HepG2 (cell line): ENCODE measurements at regions not wholly inside any gene's neighbourhood (a gene's known extent, or its start where the extent isn't known, plus 50 kb on each side); places are given as distances from the start of the nearest gene placed in this dataset.

Experiments
- ADNP ChIP-seq: sonication (generic); formaldehyde crosslinking; IDR thresholded peaks from 2 replicates; pipeline ENCODE4 v1.4.0; 2020; ENCODE audit warnings: missing genetic modification reagents
- AKAP8 ChIP-seq: sonication (generic); formaldehyde crosslinking; IDR thresholded peaks from 2 replicates; pipeline ENCODE4 v1.5.1; 2020; ENCODE audit warnings: mild to moderate bottlenecking, missing genetic modification reagents
- ARID2 ChIP-seq: sonication (generic); formaldehyde crosslinking; IDR thresholded peaks from 2 replicates; pipeline ENCODE4 v1.8.1; 2022; ENCODE audit warnings: mild to moderate bottlenecking, missing genetic modification reagents, borderline replicate concordance
- ATF1 ChIP-seq: IDR thresholded peaks from 2 replicates; pipeline ENCODE4 v1.6.1; 2016; ENCODE audit warnings: mild to moderate bottlenecking, control low read depth
- BHLHE40 ChIP-seq: IDR thresholded peaks from 2 replicates; pipeline ENCODE4 v1.6.1; 2011; ENCODE audit warnings: low read length, improper control_type of control experiment
- FOSL2 ChIP-seq: sonication (generic); formaldehyde crosslinking; IDR thresholded peaks from 2 replicates; pipeline ENCODE4 v1.4.0; 2020; ENCODE audit warnings: missing genetic modification reagents
- PPARG ChIP-seq: conservative IDR thresholded peaks from 2 replicates; pipeline ENCODE4 v1.6.1; 2016; ENCODE audit warnings: missing biosample characterization, missing genetic modification reagents
- SNAI1 ChIP-seq: sonication (generic); formaldehyde crosslinking; IDR thresholded peaks from 2 replicates; pipeline ENCODE4 v1.5.0; 2020; ENCODE audit warnings: mild to moderate bottlenecking, missing genetic modification reagents, borderline replicate concordance
- SPEN ChIP-seq: sonication (generic); formaldehyde crosslinking; IDR thresholded peaks from 2 replicates; pipeline ENCODE4 v1.5.1; 2020; ENCODE audit warnings: low read depth, mild to moderate bottlenecking, missing genetic modification reagents
- TOPORS ChIP-seq: sonication (generic); formaldehyde crosslinking; IDR thresholded peaks from 2 replicates; pipeline ENCODE4 v1.8.0; 2023; ENCODE audit warnings: mild to moderate bottlenecking, missing genetic modification reagents
- ZNF558 ChIP-seq: sonication (generic); formaldehyde crosslinking; IDR thresholded peaks from 2 replicates; pipeline ENCODE4 v1.9.0; 2022; ENCODE audit warnings: mild to moderate bottlenecking, missing genetic modification reagents, borderline replicate concordance
- ZNF577 ChIP-seq: sonication (generic); formaldehyde crosslinking; IDR thresholded peaks from 2 replicates; pipeline ENCODE4 v1.4.0; 2020; ENCODE audit warnings: mild to moderate bottlenecking, low read depth, missing genetic modification reagents, borderline replicate concordance
- ZNF607 ChIP-seq: sonication (generic); formaldehyde crosslinking; IDR thresholded peaks from 2 replicates; pipeline ENCODE4 v1.5.1; 2020; ENCODE audit warnings: missing genetic modification reagents, mild to moderate bottlenecking, borderline replicate concordance
- ZNF761 ChIP-seq: sonication (generic); formaldehyde crosslinking; conservative IDR thresholded peaks from 2 replicates; pipeline ENCODE4 v1.4.0; 2020; ENCODE audit warnings: mild to moderate bottlenecking, missing genetic modification reagents
- ZNF776 ChIP-seq: sonication (generic); formaldehyde crosslinking; IDR thresholded peaks from 2 replicates; pipeline ENCODE4 v1.4.0; 2020; ENCODE audit warnings: mild to moderate bottlenecking, missing genetic modification reagents
- ZZZ3 ChIP-seq: sonication (generic); formaldehyde crosslinking; IDR thresholded peaks from 2 replicates; pipeline ENCODE4 v1.4.0; 2020; ENCODE audit warnings: missing genetic modification reagents, mild to moderate bottlenecking, borderline replicate concordance
- TF ChIP-seq, protein P1 (sequence below): sonication (generic); formaldehyde crosslinking; conservative IDR thresholded peaks from 2 replicates; pipeline ENCODE4 v1.4.0; 2020; ENCODE audit warnings: missing genetic modification reagents
- TF ChIP-seq, protein P2 (sequence below): sonication (generic); formaldehyde crosslinking; IDR thresholded peaks from 2 replicates; pipeline ENCODE4 v1.5.0; 2020; ENCODE audit warnings: mild to moderate bottlenecking, missing genetic modification reagents
- TF ChIP-seq, protein P3 (sequence below): sonication (generic); formaldehyde crosslinking; IDR thresholded peaks from 2 replicates; pipeline ENCODE4 v1.5.0; 2020; ENCODE audit warnings: mild to moderate bottlenecking, missing genetic modification reagents, moderate library complexity
- TF ChIP-seq, protein P4 (sequence below): sonication (generic); formaldehyde crosslinking; IDR thresholded peaks from 2 replicates; pipeline ENCODE4 v1.5.0; 2020; ENCODE audit warnings: missing genetic modification reagents
- TF ChIP-seq, protein P5 (sequence below): sonication (generic); formaldehyde crosslinking; IDR thresholded peaks from 2 replicates; pipeline ENCODE4 v1.4.0; 2020; ENCODE audit warnings: mild to moderate bottlenecking, missing genetic modification reagents

DNA sequence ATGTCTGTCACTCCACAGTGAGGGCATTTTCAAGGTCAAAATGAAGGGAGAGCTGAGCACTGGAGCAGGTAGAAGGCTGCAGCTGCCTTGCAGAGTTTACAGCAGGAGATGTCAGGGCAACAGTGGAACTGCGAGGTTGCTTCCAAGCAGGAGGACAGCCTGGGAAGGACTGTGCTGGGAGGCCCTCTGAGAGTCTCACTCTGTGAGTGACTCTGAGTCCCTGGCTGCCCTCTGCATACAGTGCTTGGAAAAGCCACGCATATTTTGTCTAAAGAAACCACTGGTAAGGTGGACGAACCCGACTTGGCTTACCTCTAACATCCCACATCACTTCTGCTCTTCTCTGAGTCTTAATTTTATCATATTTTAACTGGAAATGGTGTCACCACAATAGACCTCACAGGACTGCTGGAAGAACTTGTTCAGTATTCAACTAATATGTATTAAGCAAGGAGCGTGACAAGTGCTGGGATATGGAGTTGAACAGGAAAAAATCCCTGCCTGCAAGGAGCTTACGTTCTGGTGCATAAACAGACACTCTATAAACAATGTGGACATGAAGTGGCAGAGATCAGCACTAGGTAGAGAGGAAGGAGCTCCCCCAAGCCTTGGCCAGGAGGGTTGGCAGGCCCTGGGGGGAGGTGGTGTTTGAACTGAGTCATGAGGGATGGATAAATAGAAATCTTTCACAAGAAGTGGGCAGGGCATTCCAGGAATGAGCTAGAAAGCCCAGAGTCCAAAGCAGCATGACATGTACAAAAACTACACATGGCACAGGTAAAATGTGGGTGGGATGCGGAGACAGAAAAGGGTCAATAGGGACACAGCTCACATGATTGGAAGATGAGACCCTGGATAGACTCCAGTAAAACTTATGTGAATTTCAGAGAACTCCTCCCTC, 64.0 kb upstream of the FOXE1 start (continued):
- TF ChIP-seq, protein P1, sequence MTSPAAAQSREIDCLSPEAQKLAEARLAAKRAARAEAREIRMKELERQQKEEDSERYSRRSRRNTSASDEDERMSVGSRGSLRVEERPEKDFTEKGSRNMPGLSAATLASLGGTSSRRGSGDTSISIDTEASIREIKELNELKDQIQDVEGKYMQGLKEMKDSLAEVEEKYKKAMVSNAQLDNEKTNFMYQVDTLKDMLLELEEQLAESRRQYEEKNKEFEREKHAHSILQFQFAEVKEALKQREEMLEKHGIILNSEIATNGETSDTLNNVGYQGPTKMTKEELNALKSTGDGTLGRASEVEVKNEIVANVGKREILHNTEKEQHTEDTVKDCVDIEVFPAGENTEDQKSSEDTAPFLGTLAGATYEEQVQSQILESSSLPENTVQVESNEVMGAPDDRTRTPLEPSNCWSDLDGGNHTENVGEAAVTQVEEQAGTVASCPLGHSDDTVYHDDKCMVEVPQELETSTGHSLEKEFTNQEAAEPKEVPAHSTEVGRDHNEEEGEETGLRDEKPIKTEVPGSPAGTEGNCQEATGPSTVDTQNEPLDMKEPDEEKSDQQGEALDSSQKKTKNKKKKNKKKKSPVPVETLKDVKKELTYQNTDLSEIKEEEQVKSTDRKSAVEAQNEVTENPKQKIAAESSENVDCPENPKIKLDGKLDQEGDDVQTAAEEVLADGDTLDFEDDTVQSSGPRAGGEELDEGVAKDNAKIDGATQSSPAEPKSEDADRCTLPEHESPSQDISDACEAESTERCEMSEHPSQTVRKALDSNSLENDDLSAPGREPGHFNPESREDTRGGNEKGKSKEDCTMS (CRISPR knock-in tag): no peak
- TF ChIP-seq, protein P2, sequence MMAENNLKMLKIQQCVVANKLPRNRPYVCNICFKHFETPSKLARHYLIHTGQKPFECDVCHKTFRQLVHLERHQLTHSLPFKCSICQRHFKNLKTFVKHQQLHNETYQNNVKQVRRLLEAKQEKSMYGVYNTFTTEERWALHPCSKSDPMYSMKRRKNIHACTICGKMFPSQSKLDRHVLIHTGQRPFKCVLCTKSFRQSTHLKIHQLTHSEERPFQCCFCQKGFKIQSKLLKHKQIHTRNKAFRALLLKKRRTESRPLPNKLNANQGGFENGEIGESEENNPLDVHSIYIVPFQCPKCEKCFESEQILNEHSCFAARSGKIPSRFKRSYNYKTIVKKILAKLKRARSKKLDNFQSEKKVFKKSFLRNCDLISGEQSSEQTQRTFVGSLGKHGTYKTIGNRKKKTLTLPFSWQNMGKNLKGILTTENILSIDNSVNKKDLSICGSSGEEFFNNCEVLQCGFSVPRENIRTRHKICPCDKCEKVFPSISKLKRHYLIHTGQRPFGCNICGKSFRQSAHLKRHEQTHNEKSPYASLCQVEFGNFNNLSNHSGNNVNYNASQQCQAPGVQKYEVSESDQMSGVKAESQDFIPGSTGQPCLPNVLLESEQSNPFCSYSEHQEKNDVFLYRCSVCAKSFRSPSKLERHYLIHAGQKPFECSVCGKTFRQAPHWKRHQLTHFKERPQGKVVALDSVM (CRISPR knock-in tag): no peak
- TF ChIP-seq PPARG (no peak), ZNF577 (CRISPR knock-in tag) (no peak), SNAI1 (CRISPR knock-in tag) (no peak), ZNF761 (CRISPR knock-in tag) (no peak), BHLHE40 (no peak), ATF1 (CRISPR knock-in tag) (no peak), ADNP (CRISPR knock-in tag) (no peak), FOSL2 (CRISPR knock-in tag) (peak; percentile 98), ZZZ3 (CRISPR knock-in tag) (no peak), ZNF558 (CRISPR knock-in tag) (no peak), TOPORS (CRISPR knock-in tag) (no peak), ARID2 (no peak), ZNF607 (CRISPR knock-in tag) (no peak), ZNF776 (CRISPR knock-in tag) (no peak), AKAP8 (CRISPR knock-in tag) (no peak), SPEN (CRISPR knock-in tag) (no peak)
- TF ChIP-seq, protein P3, sequence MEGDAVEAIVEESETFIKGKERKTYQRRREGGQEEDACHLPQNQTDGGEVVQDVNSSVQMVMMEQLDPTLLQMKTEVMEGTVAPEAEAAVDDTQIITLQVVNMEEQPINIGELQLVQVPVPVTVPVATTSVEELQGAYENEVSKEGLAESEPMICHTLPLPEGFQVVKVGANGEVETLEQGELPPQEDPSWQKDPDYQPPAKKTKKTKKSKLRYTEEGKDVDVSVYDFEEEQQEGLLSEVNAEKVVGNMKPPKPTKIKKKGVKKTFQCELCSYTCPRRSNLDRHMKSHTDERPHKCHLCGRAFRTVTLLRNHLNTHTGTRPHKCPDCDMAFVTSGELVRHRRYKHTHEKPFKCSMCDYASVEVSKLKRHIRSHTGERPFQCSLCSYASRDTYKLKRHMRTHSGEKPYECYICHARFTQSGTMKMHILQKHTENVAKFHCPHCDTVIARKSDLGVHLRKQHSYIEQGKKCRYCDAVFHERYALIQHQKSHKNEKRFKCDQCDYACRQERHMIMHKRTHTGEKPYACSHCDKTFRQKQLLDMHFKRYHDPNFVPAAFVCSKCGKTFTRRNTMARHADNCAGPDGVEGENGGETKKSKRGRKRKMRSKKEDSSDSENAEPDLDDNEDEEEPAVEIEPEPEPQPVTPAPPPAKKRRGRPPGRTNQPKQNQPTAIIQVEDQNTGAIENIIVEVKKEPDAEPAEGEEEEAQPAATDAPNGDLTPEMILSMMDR (CRISPR knock-in tag): no peak; the same call in 1 of the 2 replicates
- TF ChIP-seq, protein P4, sequence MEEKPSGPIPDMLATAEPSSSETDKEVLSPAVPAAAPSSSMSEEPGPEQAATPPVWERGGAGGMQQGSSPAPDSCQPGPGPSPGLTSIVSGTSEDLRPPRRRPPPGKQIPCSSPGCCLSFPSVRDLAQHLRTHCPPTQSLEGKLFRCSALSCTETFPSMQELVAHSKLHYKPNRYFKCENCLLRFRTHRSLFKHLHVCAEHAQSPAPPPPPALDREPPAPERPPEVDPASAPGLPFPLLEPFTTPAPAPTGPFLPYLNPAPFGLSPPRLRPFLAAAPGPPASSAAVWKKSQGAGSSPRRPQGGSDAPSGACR (CRISPR knock-in tag): no peak
- TF ChIP-seq, protein P5, sequence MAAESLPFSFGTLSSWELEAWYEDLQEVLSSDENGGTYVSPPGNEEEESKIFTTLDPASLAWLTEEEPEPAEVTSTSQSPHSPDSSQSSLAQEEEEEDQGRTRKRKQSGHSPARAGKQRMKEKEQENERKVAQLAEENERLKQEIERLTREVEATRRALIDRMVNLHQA (CRISPR knock-in tag): no peak
